NCI-H774 (cell line): ENCODE measurements at regions not wholly inside any gene's neighbourhood (a gene's known extent, or its start where the extent isn't known, plus 50 kb on each side); places are given as distances from the start of the nearest gene placed in this dataset.
A peak's percentile ranks its signal among the peaks of the same experiment; 100 is the strongest.
"Not testable (repeated sequence)": the region's sequence is repeated elsewhere in the genome, so short reads cannot be mapped to it uniquely, and the experiment has no call there.

Experiments
- DNase-seq: peaks from one replicate; lab custom pipeline; 2025; lab: John Stamatoyannopoulos, UW

DNA sequence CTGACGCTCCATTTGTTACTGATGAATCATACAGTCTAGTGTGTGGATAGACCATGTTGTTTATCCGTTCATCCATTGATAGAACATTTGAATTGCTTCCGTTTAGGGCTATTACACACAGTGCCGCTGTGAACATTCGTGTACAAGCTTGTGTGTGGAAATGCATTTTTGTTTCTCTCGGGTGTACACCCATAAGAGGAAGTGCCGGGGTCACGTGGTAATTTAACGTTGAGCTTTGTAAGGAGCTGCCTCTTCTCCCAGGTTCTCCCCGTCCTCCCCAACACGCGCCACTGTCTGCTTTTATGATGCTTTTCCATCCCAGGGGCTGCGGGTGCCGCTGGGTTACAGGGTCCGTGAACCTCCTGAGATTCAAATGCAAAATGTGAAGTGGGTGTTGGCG is 142.3 kb downstream of the IGLL1 start:
- DNase-seq: no peak

DNA sequence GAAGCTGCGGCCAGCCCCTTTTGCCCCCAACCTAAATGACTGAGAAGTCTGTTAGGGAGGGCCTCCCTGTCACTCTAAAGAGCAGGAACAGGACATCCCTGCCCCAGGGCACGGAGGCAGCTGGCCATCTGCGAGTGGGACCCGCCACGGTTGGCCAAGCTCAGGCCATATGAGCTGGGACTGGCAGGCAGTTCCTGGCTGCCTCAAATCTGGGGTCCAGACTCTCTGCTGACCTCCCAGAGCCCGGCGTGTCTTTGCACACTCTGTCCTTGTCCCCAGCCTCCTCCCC is 143.0 kb downstream of the IGLL1 start:
- not testable (repeated sequence) for DNase-seq

DNA sequence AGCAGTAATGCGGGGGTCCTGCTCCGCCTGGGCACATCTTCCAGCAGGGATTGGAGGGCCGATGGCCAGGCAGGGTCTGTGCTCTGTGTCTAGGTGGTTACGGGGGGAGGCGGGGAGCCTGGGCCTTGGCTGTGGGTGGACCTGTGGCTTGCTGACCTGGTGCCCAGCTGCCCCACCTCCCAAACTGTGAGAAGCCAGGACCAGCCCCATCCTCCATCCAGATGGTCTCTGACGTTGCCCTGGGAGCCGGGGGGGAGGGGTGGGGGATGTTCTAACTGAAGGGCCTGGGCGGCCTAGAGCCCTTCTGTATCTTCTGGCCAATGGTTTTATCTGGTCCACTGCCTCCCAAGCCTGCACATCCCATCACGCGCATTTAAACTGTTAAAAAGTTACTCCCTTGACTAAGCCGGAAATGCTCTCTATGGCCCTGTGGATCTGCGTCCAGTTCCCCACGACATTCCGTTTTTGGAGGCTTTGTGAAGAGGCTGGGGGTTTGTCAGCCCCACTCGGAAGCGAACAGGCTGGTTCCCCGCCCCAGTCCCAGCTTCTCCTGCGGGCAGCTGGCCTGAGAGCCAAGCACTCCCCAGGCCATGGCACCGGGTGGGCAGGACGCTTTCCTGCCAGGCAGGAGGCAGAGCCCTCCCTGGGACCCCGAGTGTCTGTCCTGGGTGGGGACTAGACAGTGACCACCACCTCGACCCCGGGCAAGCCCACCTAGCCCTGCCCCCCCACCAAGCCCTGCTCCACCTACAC is 143.6 kb downstream of the IGLL1 start:
- DNase-seq: not testable (repeated sequence)

GRCh38 chr22:23435186-23435585 is 144.9 kb downstream of the IGLL1 start:
- DNase-seq: not testable (repeated sequence)

DNA sequence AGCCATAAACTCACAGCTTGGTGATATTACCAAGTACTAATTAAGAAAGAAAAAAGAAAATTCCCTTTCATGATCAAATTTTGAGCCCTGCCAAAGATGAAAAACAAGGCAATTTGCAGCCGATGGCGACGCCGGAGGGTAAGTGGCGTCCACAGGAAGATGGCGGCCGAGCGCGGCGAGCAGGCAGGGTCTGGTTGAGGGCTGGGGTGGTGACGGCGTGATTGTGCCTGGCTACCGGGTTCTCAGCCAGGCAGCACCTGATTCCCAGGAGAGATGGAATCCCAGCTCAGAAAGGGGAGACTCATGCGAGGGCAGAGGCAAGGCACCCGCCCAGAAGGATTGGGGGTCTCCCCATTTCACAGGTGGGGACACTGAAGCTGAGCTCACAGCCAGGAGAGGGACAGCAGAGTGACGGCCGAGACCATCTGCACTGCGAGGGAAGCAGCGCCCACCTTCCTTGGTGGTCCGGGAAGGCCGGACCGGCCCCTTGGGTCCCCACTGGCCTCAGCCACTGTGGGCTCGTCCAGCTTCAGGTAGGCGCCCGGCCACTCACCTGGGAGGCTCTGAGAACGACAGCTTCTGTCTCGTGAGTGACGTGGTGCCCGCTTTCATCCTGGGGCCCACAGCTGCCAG is 145.8 kb downstream of the IGLL1 start:
- not testable (repeated sequence) for DNase-seq

- peak; percentile 70 for DNase-seq
These were observed 146.7 kb downstream of the IGLL1 start for GRCh38 chr22:23433127-23434005.

GRCh38 chr22:23432719-23433118 is 147.4 kb downstream of the IGLL1 start:
- not testable (repeated sequence) for DNase-seq

- DNase-seq: no peak
These were observed 148.6 kb downstream of the IGLL1 start for GRCh38 chr22:23431337-23432072.

DNA sequence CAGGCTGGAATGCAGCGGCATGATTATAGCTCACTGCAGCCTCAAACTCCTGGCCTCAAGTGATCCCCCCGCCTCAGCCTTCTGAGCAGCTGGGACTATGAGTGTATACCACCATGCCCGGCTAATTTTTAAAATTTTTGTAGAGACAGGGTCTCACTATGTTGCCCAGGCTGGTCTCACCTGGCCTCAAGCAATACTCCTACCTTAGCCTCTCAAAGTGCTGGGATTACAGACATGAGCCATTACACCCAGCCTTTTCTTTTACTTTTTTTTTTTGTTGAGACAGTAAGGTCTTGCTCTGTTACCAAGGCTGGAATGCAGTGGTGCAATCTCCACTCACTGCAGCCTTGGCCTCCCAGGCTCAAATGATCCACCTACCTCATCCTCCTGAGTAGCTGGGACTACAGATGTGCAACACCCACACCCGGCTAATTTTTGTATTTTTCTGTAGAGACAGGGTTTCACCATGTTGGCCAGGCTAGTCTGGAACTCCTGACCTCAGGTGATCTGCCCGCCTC is 155.5 kb downstream of the IGLL1 start:
- DNase-seq: not testable (repeated sequence)

- DNase-seq: no peak
These were observed 156.1 kb downstream of the IGLL1 start for GRCh38 chr22:23424031-23424430.

GRCh38 chr22:23422281-23422680 is 157.8 kb downstream of the IGLL1 start:
- not testable (repeated sequence) for DNase-seq

DNA sequence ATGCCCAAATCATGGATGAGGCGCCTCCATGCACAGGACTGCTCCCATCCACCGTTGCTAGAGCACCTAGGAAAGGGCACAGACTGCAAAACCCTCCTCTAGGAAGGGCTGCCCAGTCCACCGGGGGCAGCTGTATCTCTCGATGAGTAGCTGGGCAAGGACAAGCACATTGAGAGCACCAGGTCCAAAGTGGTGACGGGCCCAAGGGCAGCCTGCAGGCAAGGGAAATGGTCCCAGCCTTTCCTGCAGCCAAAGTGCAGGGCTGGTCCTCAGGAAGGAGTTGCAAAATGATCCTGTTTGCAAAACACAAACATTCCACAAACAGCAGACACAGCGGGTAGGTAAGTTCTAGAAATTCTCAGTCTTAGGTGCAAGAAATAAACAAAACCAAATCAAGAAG is 158.8 kb downstream of the IGLL1 start:
- not testable (repeated sequence) for DNase-seq

DNA sequence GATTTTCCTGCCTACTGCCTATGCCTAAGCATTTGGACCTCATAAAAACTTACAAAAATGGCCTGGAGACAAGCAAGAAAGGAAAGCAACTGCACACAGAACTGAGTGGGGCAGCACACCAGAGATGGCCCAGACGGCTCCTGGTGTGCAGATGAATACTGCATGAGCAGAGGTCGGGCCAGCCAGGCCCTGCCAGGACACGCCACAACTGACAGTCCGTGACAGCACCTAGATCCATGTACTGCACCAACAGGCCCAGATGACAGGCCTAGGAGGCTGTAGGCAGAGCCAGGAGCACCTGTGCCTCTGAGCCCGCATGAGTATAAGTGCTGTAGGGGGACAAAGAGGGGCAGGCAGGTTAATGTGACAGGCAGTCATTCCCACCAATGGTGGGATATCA is 160.2 kb downstream of the IGLL1 start:
- DNase-seq: no peak

GRCh38 chr22:23419171-23419570 is 160.9 kb downstream of the IGLL1 start:
- DNase-seq: no peak

DNA sequence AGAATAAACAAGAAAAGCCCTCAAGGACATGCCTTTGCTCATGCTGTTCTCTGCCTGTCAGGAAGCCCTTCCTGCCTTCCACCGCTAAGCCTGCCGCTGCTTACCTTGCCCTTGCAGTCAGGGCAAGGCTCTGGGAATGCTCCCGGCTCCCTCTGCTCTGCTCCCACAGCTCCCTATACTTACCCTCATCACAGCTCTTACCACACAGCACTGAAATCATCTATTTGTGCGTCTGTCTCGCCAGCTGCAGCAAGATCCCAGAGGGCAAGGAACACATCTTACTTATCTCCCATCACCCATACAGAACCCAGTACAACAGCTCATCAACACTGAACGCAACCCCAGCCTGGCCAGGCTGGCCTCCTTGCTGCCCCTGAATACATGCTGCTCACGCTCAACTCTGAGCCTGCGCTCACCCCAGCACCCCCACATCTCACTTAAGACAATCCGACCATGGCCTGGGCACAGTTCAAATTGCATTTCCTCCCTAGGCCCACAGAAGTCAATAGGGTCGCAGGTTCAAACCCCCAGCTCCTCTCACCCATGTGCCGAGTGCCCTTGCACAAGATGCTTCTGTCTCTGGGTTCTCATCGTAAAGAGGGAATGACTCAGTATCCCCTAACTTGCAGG is 161.8 kb downstream of the IGLL1 start:
- DNase-seq: no peak

GRCh38 chr22:23417327-23417726 is 162.8 kb downstream of the IGLL1 start:
- not testable (repeated sequence) for DNase-seq

GRCh38 chr22:23416169-23416690 is 163.9 kb downstream of the IGLL1 start:
- DNase-seq: not testable (repeated sequence)

DNA sequence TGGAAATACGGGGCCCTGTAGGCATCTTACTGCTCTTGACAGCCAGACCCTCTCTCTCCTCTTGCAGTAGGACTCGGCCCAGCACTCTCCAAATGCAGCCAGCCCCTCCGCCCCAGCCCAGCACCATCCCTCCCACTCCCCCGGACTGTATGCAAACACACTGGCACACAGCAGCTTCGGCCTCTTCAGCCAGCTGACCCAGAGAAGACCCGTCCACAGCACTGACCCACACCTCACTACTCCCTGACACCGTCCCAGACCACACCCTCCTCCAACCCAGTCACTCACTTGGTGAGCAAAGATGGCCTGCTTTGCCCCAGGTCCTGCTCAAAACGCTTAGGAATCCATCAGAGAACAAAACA is 164.6 kb downstream of the IGLL1 start:
- no peak for DNase-seq

DNA sequence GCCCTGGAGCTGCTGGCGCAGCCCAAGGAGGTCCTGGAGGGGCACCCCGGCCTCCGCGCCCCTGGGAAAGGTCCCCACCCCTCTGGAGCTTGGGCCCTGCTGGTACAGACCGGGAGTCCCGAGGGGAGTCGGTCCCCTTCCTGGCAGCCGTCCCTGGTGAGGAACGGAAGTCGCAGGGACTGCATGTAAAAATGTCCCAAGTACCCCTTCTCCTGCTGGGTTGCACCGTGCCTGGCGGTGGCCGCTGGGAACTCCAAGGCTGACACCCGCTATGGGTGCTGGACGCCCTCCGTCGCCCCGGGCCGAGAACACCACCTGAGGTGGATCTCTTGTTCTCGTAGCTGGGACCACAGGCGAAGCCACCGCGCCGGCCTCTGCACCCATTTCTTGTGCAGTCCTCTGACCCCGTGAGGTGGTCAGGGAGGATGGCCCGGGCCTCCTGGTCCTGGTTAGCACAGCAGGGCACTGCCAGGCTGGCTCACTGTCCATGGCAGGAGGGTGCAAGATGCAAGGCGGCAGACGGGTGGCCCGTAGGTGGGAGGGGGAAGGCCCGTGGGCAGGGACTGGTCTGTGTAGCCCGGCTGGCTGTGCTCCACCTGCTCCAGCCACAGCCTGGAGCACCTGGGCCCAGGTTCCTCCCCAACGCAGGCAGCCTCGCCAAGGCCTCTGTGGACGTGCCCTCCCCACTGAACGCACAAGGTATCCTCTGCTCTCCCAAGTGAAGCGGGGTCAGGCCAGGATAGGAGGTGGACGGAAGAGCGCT is 165.2 kb downstream of the IGLL1 start:
- no peak for DNase-seq

DNA sequence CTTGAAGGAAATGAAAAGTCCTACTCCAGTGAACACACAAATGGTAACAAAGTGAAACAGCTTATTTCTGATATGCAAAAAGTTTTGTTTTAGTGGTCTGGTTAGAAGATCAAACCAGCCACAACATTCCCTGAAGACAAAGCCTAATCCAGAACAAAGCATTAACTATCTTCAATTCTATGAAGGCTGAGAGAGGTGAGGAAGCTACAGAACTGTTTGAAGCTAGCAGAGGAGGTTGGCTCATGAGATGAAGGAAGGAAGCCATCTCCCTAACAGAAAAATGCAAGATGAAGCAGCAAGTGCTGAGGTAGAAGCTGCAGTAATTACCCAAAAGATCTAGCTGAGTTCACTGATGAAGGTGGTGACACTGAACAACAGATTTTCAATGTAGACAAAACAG is 168.4 kb downstream of the IGLL1 start:
- DNase-seq: no peak

- no peak for DNase-seq
These were observed 169.7 kb downstream of the IGLL1 start for GRCh38 chr22:23410411-23410810.
